ENCODE measurements at regions not wholly inside any gene's neighbourhood (a gene's known extent, or its start where the extent isn't known, plus 50 kb on each side); places are given as distances from the start of the nearest gene placed in this dataset.

GRCh38 chr21:20662514-20662913, 335.7 kb upstream of the NCAM2 start:
- H3K9me3 ChIP-seq (ENCODE audit: control insufficient read depth, low read length): no peaks in the 10 kb centered on the region
- no peaks in the 10 kb centered on the region for H3K4me1 ChIP-seq
- H3K27ac ChIP-seq: no peak overlapping the region
- no peak overlapping the region for H3K4me2 ChIP-seq (ENCODE audit: low read length)
- no peak overlapping the region for H2AFZ ChIP-seq
- no peaks in the 10 kb centered on the region for H3K36me3 ChIP-seq (ENCODE audit: control insufficient read depth, insufficient read depth, low read length)
- H3K79me2 ChIP-seq: no peaks in the 10 kb centered on the region
- H3K27me3 ChIP-seq (ENCODE audit: control insufficient read depth, insufficient read depth, low read length): no peaks in the 10 kb centered on the region
- H3K4me3 ChIP-seq (ENCODE audit: low read depth, low read length): no peak overlapping the region
- H3K9ac ChIP-seq: no peak overlapping the region
- TF ChIP-seq CTCF (IDR thresholded peaks at IDR 0.05): no peak

DNA sequence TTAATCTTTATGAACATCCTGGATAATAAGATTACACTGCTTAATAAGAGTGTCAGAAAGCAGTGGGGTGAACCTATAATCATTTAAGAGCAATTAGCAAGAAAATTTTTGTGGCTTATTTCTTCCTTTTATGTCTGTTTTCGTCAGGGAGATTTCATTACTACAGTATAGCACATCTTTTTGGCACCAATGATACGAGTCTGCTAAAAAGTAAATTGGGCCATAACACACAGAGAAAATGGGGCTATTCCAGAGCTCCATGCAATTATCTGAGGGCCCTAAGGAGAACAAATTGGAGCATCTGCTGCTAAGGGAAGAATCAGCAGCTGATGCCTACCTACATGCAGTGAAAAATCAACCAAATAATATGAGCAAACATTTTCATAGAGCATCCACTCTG, 330.3 kb upstream of the NCAM2 start:
- Histone ChIP-seq H3K27ac (no peak overlapping the region), H3K27me3 (ENCODE audit: control insufficient read depth, insufficient read depth, low read length) (no peaks in the 10 kb centered on the region), H3K36me3 (ENCODE audit: control insufficient read depth, insufficient read depth, low read length) (no peaks in the 10 kb centered on the region), H3K4me3 (ENCODE audit: low read depth, low read length) (no peak overlapping the region), H2AFZ (no peak overlapping the region), H3K79me2 (no peaks in the 10 kb centered on the region), H3K9me3 (ENCODE audit: control insufficient read depth, low read length) (no peaks in the 10 kb centered on the region), H3K4me2 (ENCODE audit: low read length) (no peak overlapping the region), H3K4me1 (no peaks in the 10 kb centered on the region), H3K9ac (no peak overlapping the region)
- TF ChIP-seq CTCF (IDR thresholded peaks at IDR 0.05): no peak

DNA sequence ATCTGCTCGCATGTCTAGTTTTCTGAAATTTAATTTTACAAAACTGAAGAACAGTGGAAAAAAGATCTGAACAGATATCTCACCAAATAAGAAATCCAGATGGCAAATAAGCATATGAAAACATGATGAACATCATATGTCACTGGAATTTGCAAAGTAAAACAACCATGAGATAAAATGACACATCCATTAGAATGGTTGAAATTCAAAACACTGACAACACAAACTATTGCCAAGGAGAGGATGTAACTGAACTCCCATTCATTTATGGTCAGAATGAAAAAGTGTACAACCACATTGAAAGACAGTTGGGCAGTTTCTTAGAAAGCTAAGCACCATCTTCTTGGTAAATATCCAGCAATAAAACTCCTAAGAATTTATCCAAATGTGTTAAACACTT, 312.7 kb upstream of the NCAM2 start:
- TF ChIP-seq CTCF (IDR thresholded peaks at IDR 0.05): no peak
- Histone ChIP-seq H3K4me2 (ENCODE audit: low read length) (no peak overlapping the region), H3K4me1 (no peaks in the 10 kb centered on the region), H3K27ac (no peak overlapping the region), H3K4me3 (ENCODE audit: low read depth, low read length) (no peak overlapping the region), H3K79me2 (no peaks in the 10 kb centered on the region), H3K9me3 (ENCODE audit: control insufficient read depth, low read length) (no peaks in the 10 kb centered on the region), H3K36me3 (ENCODE audit: control insufficient read depth, insufficient read depth, low read length) (no peaks in the 10 kb centered on the region), H2AFZ (no peak overlapping the region), H3K9ac (no peak overlapping the region), H3K27me3 (ENCODE audit: control insufficient read depth, insufficient read depth, low read length) (no peaks in the 10 kb centered on the region)

- no peak for TF ChIP-seq CTCF (IDR thresholded peaks at IDR 0.05)
- Histone ChIP-seq H3K27me3 (ENCODE audit: control insufficient read depth, insufficient read depth, low read length) (no peaks in the 10 kb centered on the region), H3K4me3 (ENCODE audit: low read depth, low read length) (no peak overlapping the region), H3K4me2 (ENCODE audit: low read length) (no peak overlapping the region), H3K79me2 (no peaks in the 10 kb centered on the region), H2AFZ (no peak overlapping the region), H3K4me1 (no peaks in the 10 kb centered on the region), H3K9ac (no peak overlapping the region), H3K27ac (no peak overlapping the region), H3K36me3 (ENCODE audit: control insufficient read depth, insufficient read depth, low read length) (no peaks in the 10 kb centered on the region), H3K9me3 (ENCODE audit: control insufficient read depth, low read length) (no peaks in the 10 kb centered on the region)
Observed at GRCh38 chr21:20698585-20698984, 299.6 kb upstream of the NCAM2 start.

DNA sequence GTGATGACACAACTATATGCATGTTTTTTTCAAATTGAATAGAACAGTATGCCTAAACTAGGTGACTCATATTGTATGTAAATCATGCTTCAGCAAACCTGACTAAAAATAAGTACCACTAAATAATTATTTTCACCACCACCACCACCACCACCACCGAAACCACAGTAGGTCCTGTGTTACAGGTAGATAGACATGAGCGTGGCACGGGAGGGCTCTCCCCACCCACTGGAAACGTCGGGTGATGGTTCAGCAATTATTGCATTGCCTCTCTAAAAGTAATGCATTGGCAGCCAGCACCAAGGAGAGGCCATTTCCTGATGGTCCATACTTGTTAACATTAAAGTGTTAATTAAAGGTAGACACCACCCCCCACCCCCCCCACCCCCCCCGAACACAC, 297.0 kb upstream of the NCAM2 start:
- H3K9me3 ChIP-seq (ENCODE audit: control insufficient read depth, low read length): no peaks in the 10 kb centered on the region
- no peaks in the 10 kb centered on the region for H3K4me1 ChIP-seq
- no peaks in the 10 kb centered on the region for H3K79me2 ChIP-seq
- no peak overlapping the region for H3K9ac ChIP-seq
- H3K4me3 ChIP-seq (ENCODE audit: low read depth, low read length): no peak overlapping the region
- no peak overlapping the region for H3K27ac ChIP-seq
- no peaks in the 10 kb centered on the region for H3K36me3 ChIP-seq (ENCODE audit: control insufficient read depth, insufficient read depth, low read length)
- H3K27me3 ChIP-seq (ENCODE audit: control insufficient read depth, insufficient read depth, low read length): no peaks in the 10 kb centered on the region
- H3K4me2 ChIP-seq (ENCODE audit: low read length): no peak overlapping the region
- no peak for TF ChIP-seq CTCF (IDR thresholded peaks at IDR 0.05)
- no peak overlapping the region for H2AFZ ChIP-seq
